ENCODE measurements at regions not wholly inside any gene's neighbourhood (a gene's known extent, or its start where the extent isn't known, plus 50 kb on each side); places are given as distances from the start of the nearest gene placed in this dataset.

- H3K27ac Mint-ChIP-seq = no peak overlapping the region
- H3K27me3 Mint-ChIP-seq (ENCODE audit: low read depth) = peaks cover 3% of the 10 kb centered on the region
- DNase-seq (ENCODE audit: low spot score in 2 of 2, unreplicated experiment in 2 of 2) = no peak
- no peak overlapping the region for H3K4me3 Mint-ChIP-seq
- peaks cover 3% of the 10 kb centered on the region for H3K4me1 Mint-ChIP-seq
- no peaks in the 10 kb centered on the region for H3K36me3 Mint-ChIP-seq
- H3K9me3 Mint-ChIP-seq = no peaks in the 10 kb centered on the region
- TF ChIP-seq CTCF (IDR thresholded peaks at IDR 0.05; ENCODE audit: unreplicated experiment) = no peak
These were observed 238.4 kb upstream of the CXCR4 start for GRCh38 chr2:136356125-136357006.

- Mint-ChIP-seq H3K27me3 (ENCODE audit: low read depth) (peaks cover 3% of the 10 kb centered on the region), H3K9me3 (peaks cover 7% of the 10 kb centered on the region), H3K4me1 (peaks cover 3% of the 10 kb centered on the region), H3K4me3 (no peak overlapping the region), H3K27ac (no peak overlapping the region), H3K36me3 (no peaks in the 10 kb centered on the region)
- no peak for TF ChIP-seq CTCF (IDR thresholded peaks at IDR 0.05; ENCODE audit: unreplicated experiment)
- DNase-seq (ENCODE audit: low spot score in 2 of 2, unreplicated experiment in 2 of 2) = no peak
These were observed 233.7 kb upstream of the CXCR4 start for GRCh38 chr2:136351684-136352083.

- Mint-ChIP-seq H3K4me1 (no peaks in the 10 kb centered on the region), H3K27me3 (ENCODE audit: low read depth) (no peaks in the 10 kb centered on the region), H3K27ac (no peak overlapping the region), H3K36me3 (no peaks in the 10 kb centered on the region), H3K9me3 (peaks cover 7% of the 10 kb centered on the region), H3K4me3 (no peak overlapping the region)
- no peak for TF ChIP-seq CTCF (IDR thresholded peaks at IDR 0.05; ENCODE audit: unreplicated experiment)
- no peak for DNase-seq (ENCODE audit: low spot score in 2 of 2, unreplicated experiment in 2 of 2)
These were observed 230.0 kb upstream of the CXCR4 start for GRCh38 chr2:136347981-136348380.

- Mint-ChIP-seq H3K27ac (no peak overlapping the region), H3K4me1 (no peaks in the 10 kb centered on the region), H3K36me3 (no peaks in the 10 kb centered on the region), H3K9me3 (peaks cover 7% of the 10 kb centered on the region), H3K27me3 (ENCODE audit: low read depth) (no peaks in the 10 kb centered on the region), H3K4me3 (no peak overlapping the region)
- no peak for DNase-seq (ENCODE audit: low spot score in 2 of 2, unreplicated experiment in 2 of 2)
- TF ChIP-seq CTCF (IDR thresholded peaks at IDR 0.05; ENCODE audit: unreplicated experiment) = no peak
These were observed 226.4 kb upstream of the CXCR4 start for GRCh38 chr2:136344339-136344738.

- Mint-ChIP-seq H3K27ac (no peak overlapping the region), H3K9me3 (peaks cover 20% of the 10 kb centered on the region), H3K27me3 (ENCODE audit: low read depth) (no peaks in the 10 kb centered on the region), H3K4me1 (no peaks in the 10 kb centered on the region), H3K36me3 (no peaks in the 10 kb centered on the region), H3K4me3 (no peak overlapping the region)
- TF ChIP-seq CTCF (IDR thresholded peaks at IDR 0.05; ENCODE audit: unreplicated experiment) = no peak
- no peak for DNase-seq (ENCODE audit: low spot score in 2 of 2, unreplicated experiment in 2 of 2)
These were observed 224.2 kb upstream of the CXCR4 start for GRCh38 chr2:136342138-136342537.

Data from mesothelial cell of epicardium (in vitro differentiated cells).